ENCODE measurements at regions not wholly inside any gene's neighbourhood (a gene's known extent, or its start where the extent isn't known, plus 50 kb on each side); places are given as distances from the start of the nearest gene placed in this dataset.

GRCh38 chr13:112254061-112254818 lies 121.9 kb upstream of the SPACA7 start (continued):
- no peak for TF ChIP-seq CHD7 (IDR thresholded peaks at IDR 0.05; ENCODE audit: insufficient replicate concordance, low read length)
- TF ChIP-seq CTBP2 (IDR thresholded peaks at IDR 0.05; ENCODE audit: borderline replicate concordance, insufficient read depth, insufficient read length, low read length), result no peak
- TF ChIP-seq BACH1 (IDR thresholded peaks at IDR 0.05; ENCODE audit: low read length), result no peak
- no peak for TF ChIP-seq SIX5 (IDR thresholded peaks at IDR 0.05; ENCODE audit: low read depth, low read length)
- no peak for TF ChIP-seq GTF2F1 (IDR thresholded peaks at IDR 0.05; ENCODE audit: borderline replicate concordance, low read depth, low read length)
- TF ChIP-seq ASH2L (IDR thresholded peaks at IDR 0.05; ENCODE audit: low read length), result no peak
- TF ChIP-seq EGR1 (IDR thresholded peaks at IDR 0.05; ENCODE audit: borderline replicate concordance, low read depth, low read length), result no peak
